CD4-positive, alpha-beta T cell (primary cell): ENCODE measurements at regions not wholly inside any gene's neighbourhood (a gene's known extent, or its start where the extent isn't known, plus 50 kb on each side); places are given as distances from the start of the nearest gene placed in this dataset.

ENCODE experiments used
- ATAC-seq: fragments of 200-7000 bp; cut with Tn5 transposase; one replicate; pipeline ENCODE4 v1.10.0; 2022; ENCODE audit warnings: mild to moderate bottlenecking; ENCODE audit not compliant: poor library complexity
- CTCF ChIA-PET: fragments of 350-600 bp; sonication (Branson Sonifier 250); formaldehyde crosslinking; loops from one replicate; lab custom pipeline; 2021; ENCODE audit warnings: antibody characterized with exemption, inconsistent platforms; lab: Charles Lee
- POLR2A ChIA-PET: fragments of 350-600 bp; sonication (Branson Sonifier 250); formaldehyde crosslinking; loops from one replicate; lab custom pipeline; 2021; ENCODE audit warnings: antibody characterized with exemption, inconsistent platforms; lab: Charles Lee
- DNase-seq, 14 experiments: peaks; one replicate each; pipeline ENCODE4 v3.0.0-alpha.2; 2013 to 2020; ENCODE audit warnings: mixed read lengths in 2 of 14
- H3K27ac ChIP-seq, 2 donors: one replicate each; pipeline versions ENCODE4 v1.5.1 to v1.7.0; 2013; ENCODE audit warnings: low read length in 2 of 2, low read depth in 1 of 2, mild to moderate bottlenecking in 1 of 2
- H3K27me3 ChIP-seq, 2 experiments: 1 replicate in 1 of 2; 2 replicates in 1 of 2; pipeline versions ENCODE4 v1.6.1 to v1.7.0; 2013; ENCODE audit warnings: low read length in 2 of 2, control low read depth in 1 of 2, mild to moderate bottlenecking in 1 of 2, moderate library complexity in 1 of 2; ENCODE audit not compliant: insufficient read depth in 2 of 2, control insufficient read depth in 1 of 2
- H3K36me3 ChIP-seq: one replicate; pipeline ENCODE4 v1.6.1; 2013; ENCODE audit warnings: low read length, control low read depth; ENCODE audit not compliant: insufficient read depth
- H3K4me1 ChIP-seq: one replicate; pipeline ENCODE4 v1.6.1; 2013; ENCODE audit warnings: low read length, control low read depth; ENCODE audit not compliant: insufficient read depth
- H3K4me3 ChIP-seq: one replicate; pipeline ENCODE4 v1.5.1; 2013; ENCODE audit warnings: mild to moderate bottlenecking, low read length, moderate library complexity
- H3K9me3 ChIP-seq, 2 experiments: 1 replicate in 1 of 2; 2 replicates in 1 of 2; pipeline versions ENCODE4 v1.6.1 to v1.7.0; 2013; ENCODE audit warnings: low read length in 2 of 2, mild to moderate bottlenecking in 2 of 2, control low read depth in 1 of 2, moderate library complexity in 1 of 2; ENCODE audit not compliant: control insufficient read depth in 1 of 2, insufficient read depth in 1 of 2
- H3K27ac Mint-ChIP-seq: one replicate; pipeline ENCODE4 v1.8.0; 2020; ENCODE audit warnings: mixed read lengths
- H3K27me3 Mint-ChIP-seq: one replicate; pipeline ENCODE4 v1.8.0; 2021; ENCODE audit warnings: mixed read lengths
- H3K36me3 Mint-ChIP-seq: one replicate; pipeline ENCODE4 v1.8.0; 2021; ENCODE audit warnings: low read depth, mixed read lengths
- H3K4me1 Mint-ChIP-seq: one replicate; pipeline ENCODE4 v1.8.0; 2021; ENCODE audit warnings: low read depth, mixed read lengths
- H3K4me3 Mint-ChIP-seq: one replicate; pipeline ENCODE4 v1.8.0; 2020; ENCODE audit warnings: mild to moderate bottlenecking, mixed read lengths
- H3K9me3 Mint-ChIP-seq: one replicate; pipeline ENCODE4 v1.8.0; 2020; ENCODE audit warnings: mixed read lengths
- CTCF ChIP-seq: fragments of 200-600 bp; IDR thresholded peaks from one replicate; pipeline ENCODE4 v1.8.0; 2022; ENCODE audit warnings: antibody characterized with exemption, mild to moderate bottlenecking
- intact Hi-C, 2 experiments: fragments of 100-400 bp; cut with DNase I in 1 of 2; cut with micrococcal nuclease in 1 of 2; formaldehyde crosslinking; loops; one replicate each; pipeline versions ENCODE4 v1.15.1 to v1.9.0; 2023 to 2025; cut with DNase I, micrococcal nuclease

DNA sequence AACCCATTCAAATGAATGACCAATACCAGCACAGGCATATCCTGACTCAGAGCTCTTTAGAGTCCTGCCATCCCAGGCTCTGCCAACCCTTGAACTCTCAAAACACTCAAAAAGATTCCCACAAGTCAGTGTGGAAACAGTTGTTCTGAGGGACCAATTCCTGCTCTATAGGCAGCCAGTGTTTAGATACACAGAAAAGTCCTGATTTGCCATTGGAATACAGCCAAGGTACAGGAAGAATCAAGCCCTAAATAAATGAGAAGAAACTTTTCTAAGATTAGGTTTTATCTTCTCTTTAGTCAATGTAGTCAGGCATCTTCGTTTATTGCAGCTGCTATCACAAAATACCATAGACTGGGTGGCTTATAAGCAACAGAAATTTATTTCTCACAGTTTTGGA, 626.8 kb upstream of the ARID1B start:
- TF ChIP-seq CTCF: no peak
- intact Hi-C loops: no loop called here
- H3K4me1 ChIP-seq: no peaks in the 10 kb centered on the region
- peaks cover 0 to 4% of the 10 kb centered on the region in 2 experiments for H3K9me3 ChIP-seq
- no peaks in the 10 kb centered on the region for H3K27me3 Mint-ChIP-seq
- H3K4me1 Mint-ChIP-seq: peaks cover 16% of the 10 kb centered on the region
- H3K27ac Mint-ChIP-seq: peak overlapping the region; percentile 35
- H3K36me3 Mint-ChIP-seq: peaks cover 28% of the 10 kb centered on the region
- ChIA-PET POLR2A (no interaction called here), CTCF (no interaction called here)
- DNase-seq: no peak
- H3K36me3 ChIP-seq: no peaks in the 10 kb centered on the region
- peaks cover 5% of the 10 kb centered on the region for H3K9me3 Mint-ChIP-seq
- H3K4me3 ChIP-seq: no peak overlapping the region
- no peak for ATAC-seq
- H3K4me3 Mint-ChIP-seq: no peak overlapping the region
- H3K27ac ChIP-seq: no peak overlapping the region
- H3K27me3 ChIP-seq: no peaks in the 10 kb centered on the region

- Histone ChIP-seq H3K4me3 (no peak overlapping the region), H3K27ac (no peak overlapping the region), H3K9me3 (peaks cover 4 to 5% of the 10 kb centered on the region in 2 experiments), H3K27me3 (no peaks in the 10 kb centered on the region), H3K4me1 (no peaks in the 10 kb centered on the region), H3K36me3 (no peaks in the 10 kb centered on the region)
- Mint-ChIP-seq H3K4me3 (no peak overlapping the region), H3K27me3 (no peaks in the 10 kb centered on the region), H3K9me3 (peaks cover 14% of the 10 kb centered on the region), H3K27ac (no peak overlapping the region), H3K4me1 (peaks cover 6% of the 10 kb centered on the region), H3K36me3 (peaks cover 63% of the 10 kb centered on the region)
- DNase-seq (no peak), ATAC-seq (no peak)
- CTCF ChIA-PET: no interaction called here
- POLR2A ChIA-PET: no interaction called here
- intact Hi-C loops: no loop called here
- no peak for TF ChIP-seq CTCF
Observed at GRCh38 chr6:156146891-156147290, 630.3 kb upstream of the ARID1B start.

DNA sequence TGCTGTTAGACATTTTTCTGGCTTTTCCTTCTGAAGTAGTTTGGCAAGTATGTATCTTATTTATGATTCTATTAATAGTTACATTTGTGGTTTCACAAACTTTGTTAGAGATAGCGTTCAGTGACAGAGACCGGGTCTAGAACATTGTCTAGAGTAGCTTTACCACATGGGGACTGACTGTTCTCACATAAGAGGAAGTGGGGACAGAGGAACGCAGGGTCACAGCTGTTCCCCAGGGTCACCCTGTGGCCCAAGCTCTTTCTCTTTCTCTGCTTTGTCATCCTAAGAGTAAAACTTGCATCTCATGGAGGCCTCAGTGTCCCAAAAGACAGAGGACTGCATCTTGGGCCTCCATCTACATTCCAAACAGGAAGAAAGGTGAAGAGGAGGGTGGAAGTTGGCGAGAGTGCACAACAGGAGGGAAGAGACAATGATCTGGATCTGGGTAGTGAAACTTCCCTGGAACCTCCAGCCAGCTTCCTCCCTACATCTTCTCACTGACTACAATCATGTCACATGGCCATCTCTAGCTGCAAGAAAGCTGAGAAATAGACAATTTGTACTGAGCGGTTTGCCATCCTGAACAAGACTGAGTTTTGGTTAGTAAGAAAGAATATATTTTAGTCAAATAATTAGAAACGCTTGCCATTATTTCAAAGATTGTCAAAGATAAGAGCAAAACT, 645.8 kb upstream of the ARID1B start:
- H3K36me3 Mint-ChIP-seq: no peaks in the 10 kb centered on the region
- H3K4me3 Mint-ChIP-seq: no peak overlapping the region
- no peaks in the 10 kb centered on the region for H3K36me3 ChIP-seq
- no peak overlapping the region for H3K27ac Mint-ChIP-seq
- H3K27me3 ChIP-seq: no peaks in the 10 kb centered on the region
- ATAC-seq: no peak
- POLR2A ChIA-PET: no interaction called here
- no peaks in the 10 kb centered on the region for H3K27me3 Mint-ChIP-seq
- no peak overlapping the region for H3K27ac ChIP-seq
- peaks cover 0 to 3% of the 10 kb centered on the region in 2 experiments for H3K9me3 ChIP-seq
- H3K9me3 Mint-ChIP-seq: peaks cover 7% of the 10 kb centered on the region
- H3K4me1 ChIP-seq: no peaks in the 10 kb centered on the region
- DNase-seq: peak in 1 of 14 experiments; percentile 2
- H3K4me1 Mint-ChIP-seq: peaks cover 4% of the 10 kb centered on the region
- intact Hi-C loops: no loop called here
- TF ChIP-seq CTCF: no peak
- H3K4me3 ChIP-seq: no peak overlapping the region
- CTCF ChIA-PET: interaction anchor here (0.8 kb wide), 1 partner anchor 29 kb away, joined by 3 read pairs; no protein-coding TSS in a partner anchor
